ENCODE measurements at regions not wholly inside any gene's neighbourhood (a gene's known extent, or its start where the extent isn't known, plus 50 kb on each side); places are given as distances from the start of the nearest gene placed in this dataset.

DNA sequence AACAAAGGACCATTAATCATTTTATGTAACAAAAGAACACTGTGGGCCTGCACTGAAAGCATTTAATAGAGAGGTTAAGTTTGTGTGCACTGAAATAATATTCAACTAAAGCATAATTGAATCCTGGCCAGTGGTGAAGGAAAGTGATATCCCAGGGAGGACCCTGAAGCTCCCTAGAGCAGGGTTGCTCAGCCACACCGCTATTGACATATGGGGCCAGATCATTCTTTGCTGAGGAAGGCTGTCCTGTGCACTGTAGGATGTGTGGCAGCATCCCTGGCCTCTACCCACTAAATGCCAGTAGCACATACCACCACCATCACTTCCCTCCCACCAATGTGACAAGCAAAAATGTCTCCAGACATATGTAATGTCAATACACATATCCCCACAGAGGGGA lies 166.1 kb upstream of the MTNR1B start:
- POLR2A ChIA-PET, result no interaction called here

DNA sequence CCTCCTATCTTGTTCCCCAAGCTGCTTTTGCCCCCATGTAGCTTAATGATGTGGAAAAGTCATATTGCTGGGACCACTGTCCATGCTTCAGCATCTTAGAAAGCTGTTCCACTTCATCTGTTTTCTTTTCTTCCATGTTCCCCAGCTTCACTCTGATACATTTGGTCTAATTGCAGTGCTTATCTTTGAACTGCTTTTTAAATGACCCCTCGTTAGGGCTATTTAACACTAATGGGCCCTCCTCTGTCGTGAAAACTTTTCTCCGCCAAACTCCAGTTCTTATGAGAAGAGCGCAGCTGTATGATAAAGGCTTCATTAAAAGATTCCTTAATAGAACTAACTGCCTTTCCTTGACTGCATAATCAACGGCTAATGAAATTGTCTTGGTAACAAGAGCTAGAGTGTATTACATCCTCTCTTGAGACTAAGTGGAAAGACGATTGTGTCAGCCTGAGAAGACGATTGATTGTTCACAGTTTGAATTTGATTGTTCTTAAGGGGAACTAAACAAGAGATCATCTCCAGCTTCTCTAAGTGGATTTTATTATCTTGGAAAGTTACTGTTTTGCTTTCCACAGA lies 165.0 kb upstream of the MTNR1B start:
- DNase-seq (ENCODE audit: low read depth, low spot score), result no peak
- H3K4me3 ChIP-seq (ENCODE audit: low read depth, low read length), result no peak overlapping the region
- TF ChIP-seq, protein P1, sequence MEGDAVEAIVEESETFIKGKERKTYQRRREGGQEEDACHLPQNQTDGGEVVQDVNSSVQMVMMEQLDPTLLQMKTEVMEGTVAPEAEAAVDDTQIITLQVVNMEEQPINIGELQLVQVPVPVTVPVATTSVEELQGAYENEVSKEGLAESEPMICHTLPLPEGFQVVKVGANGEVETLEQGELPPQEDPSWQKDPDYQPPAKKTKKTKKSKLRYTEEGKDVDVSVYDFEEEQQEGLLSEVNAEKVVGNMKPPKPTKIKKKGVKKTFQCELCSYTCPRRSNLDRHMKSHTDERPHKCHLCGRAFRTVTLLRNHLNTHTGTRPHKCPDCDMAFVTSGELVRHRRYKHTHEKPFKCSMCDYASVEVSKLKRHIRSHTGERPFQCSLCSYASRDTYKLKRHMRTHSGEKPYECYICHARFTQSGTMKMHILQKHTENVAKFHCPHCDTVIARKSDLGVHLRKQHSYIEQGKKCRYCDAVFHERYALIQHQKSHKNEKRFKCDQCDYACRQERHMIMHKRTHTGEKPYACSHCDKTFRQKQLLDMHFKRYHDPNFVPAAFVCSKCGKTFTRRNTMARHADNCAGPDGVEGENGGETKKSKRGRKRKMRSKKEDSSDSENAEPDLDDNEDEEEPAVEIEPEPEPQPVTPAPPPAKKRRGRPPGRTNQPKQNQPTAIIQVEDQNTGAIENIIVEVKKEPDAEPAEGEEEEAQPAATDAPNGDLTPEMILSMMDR (IDR thresholded peaks at IDR 0.05; ENCODE audit: insufficient read depth, low read length, missing control alignments), result no peak
- POLR2A ChIA-PET, result no interaction called here
- CTCF ChIA-PET, result no interaction called here

More for the DNA sequence above, 166.1 kb upstream of the MTNR1B start:
- H3K4me3 ChIP-seq (ENCODE audit: low read depth, low read length), result no peak overlapping the region
- DNase-seq (ENCODE audit: low read depth, low spot score), result no peak
- TF ChIP-seq, protein P1 (IDR thresholded peaks at IDR 0.05; ENCODE audit: insufficient read depth, low read length, missing control alignments), result no peak
- CTCF ChIA-PET, result no interaction called here

DNA sequence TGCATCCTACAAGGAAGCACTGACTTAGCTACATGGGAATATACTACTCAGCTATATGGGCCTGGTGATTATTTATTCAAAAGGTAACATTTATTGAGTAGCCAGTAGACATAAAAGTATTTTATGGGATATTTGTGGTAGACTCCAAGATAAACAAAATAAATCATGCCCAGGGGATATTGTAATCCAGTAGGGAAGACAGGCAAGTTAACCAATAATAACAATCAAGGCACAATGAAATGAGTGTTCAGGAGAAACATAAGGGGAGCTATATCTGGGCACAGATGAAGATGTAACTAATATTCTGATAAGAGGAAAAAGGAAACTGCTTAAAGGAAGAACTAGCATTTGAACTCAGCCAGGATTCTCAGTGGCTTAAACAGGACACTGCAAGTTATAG lies 161.4 kb upstream of the MTNR1B start:
- CTCF ChIA-PET, result no interaction called here
- H3K4me3 ChIP-seq (ENCODE audit: low read depth, low read length), result no peak overlapping the region
- no peak for DNase-seq (ENCODE audit: low read depth, low spot score)
- TF ChIP-seq, protein P1 (IDR thresholded peaks at IDR 0.05; ENCODE audit: insufficient read depth, low read length, missing control alignments), result no peak
- POLR2A ChIA-PET, result no interaction called here

DNA sequence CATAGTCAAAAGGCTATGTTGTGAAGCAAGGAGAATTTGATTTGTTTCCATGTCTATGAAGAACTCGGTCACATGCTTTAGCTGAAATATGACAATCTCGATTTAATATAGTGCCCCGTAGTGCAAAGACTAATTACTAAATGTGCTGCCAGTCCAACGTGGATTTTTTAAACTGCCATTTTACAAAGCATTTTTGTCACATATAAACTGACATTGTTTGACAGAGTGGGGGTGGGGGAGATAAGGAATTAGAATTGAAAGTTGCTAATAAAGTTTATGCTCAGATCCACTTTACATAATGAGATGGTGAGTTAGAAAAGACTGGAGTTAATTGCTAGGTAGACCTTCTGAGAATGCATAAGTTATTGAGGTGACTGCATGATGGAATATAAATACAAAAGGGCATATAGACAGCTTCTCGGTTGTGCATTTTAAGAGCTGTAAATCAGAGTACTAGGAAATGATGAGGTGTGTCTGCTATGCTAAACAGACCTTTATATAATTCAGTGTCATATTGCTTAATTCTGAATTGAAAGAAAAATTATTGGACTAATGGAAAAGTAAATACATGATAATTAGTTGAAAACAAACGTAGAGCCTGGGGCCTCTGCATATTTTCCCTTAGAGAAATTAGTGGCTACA lies 158.9 kb upstream of the MTNR1B start:
- no peak for DNase-seq (ENCODE audit: low read depth, low spot score)
- TF ChIP-seq, protein P1 (IDR thresholded peaks at IDR 0.05; ENCODE audit: insufficient read depth, low read length, missing control alignments), result no peak
- CTCF ChIA-PET, result no interaction called here
- POLR2A ChIA-PET, result no interaction called here
- no peak overlapping the region for H3K4me3 ChIP-seq (ENCODE audit: low read depth, low read length)

DNA sequence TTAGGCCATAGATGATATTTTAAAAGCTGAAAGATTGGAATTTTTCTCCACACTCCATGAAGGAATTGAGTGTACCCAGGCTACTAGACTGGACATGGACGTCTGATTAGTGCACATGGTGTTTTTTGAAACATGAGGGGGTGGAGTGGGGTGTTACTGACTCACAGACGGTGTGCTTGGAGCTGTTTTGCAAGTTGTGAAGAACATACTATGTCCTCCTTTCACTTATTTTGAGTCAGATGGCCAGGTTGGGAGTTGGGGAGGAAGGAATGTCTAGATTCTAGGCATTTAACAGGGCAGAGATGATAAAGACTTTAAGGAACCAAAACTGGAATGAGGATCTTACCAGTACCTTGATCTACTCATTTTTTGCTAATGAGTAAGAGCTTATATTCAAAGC lies 158.1 kb upstream of the MTNR1B start:
- no peak overlapping the region for H3K4me3 ChIP-seq (ENCODE audit: low read depth, low read length)
- TF ChIP-seq, protein P1 (IDR thresholded peaks at IDR 0.05; ENCODE audit: insufficient read depth, low read length, missing control alignments), result no peak
- ChIA-PET CTCF (no interaction called here), POLR2A (no interaction called here)
- peak; percentile 1 for DNase-seq (ENCODE audit: low read depth, low spot score)

DNA sequence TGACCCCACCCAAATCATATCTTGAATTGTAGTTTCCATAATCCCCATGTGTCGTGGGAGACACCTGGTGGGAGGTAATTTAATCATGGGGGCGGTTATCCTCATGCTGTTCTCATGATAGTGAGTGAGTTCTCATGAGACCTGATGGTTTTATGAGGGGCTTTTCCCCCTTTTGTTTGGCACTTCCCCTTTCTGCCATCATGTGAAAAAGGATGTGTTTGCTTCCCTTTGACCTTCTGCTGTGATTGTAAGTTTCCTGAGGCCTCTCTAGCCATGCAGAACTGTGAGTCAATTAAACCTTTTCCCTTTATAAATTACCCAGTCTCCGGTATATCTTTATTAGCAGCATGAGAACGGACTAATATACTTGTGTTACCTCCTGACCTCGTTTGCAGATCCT lies 156.6 kb upstream of the MTNR1B start:
- no peak overlapping the region for H3K4me3 ChIP-seq (ENCODE audit: low read depth, low read length)
- TF ChIP-seq, protein P1 (IDR thresholded peaks at IDR 0.05; ENCODE audit: insufficient read depth, low read length, missing control alignments), result no peak
- ChIA-PET POLR2A (no interaction called here), CTCF (no interaction called here)
- no peak for DNase-seq (ENCODE audit: low read depth, low spot score)

Data from AG04449 (cell line).